GM21528 (cell line): ENCODE measurements at regions not wholly inside any gene's neighbourhood (a gene's known extent, or its start where the extent isn't known, plus 50 kb on each side); places are given as distances from the start of the nearest gene placed in this dataset.
"Not testable (repeated sequence)": the region's sequence is repeated elsewhere in the genome, so short reads cannot be mapped to it uniquely, and the experiment has no call there.

ENCODE experiments used
- ATAC-seq: cut with Tn5 transposase; IDR thresholded peaks from one replicate; pipeline ENCODE4 v1.9.1; 2021; ENCODE audit warnings: mild to moderate bottlenecking, moderate library complexity; ENCODE audit not compliant: unreplicated experiment, low FRiP score

DNA sequence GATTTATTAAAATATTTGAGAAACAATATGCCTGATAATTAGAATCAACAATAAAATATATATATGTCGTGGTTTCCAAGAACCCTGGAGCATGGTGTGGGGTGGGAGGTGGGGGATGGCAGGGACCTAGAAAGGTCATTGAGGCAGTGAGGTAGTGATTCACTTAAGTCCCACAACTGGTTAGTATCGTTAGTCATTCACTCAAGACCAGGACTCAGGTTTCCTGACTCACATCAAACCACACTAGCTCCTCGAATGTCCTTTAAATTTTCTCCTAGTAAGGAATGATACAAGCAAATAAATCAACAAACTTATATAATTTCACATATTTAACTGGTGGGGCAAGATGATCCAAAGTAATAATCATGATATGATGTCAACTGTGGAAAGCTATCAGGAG, 158.8 kb upstream of the AADAT start:
- no peak for ATAC-seq

DNA sequence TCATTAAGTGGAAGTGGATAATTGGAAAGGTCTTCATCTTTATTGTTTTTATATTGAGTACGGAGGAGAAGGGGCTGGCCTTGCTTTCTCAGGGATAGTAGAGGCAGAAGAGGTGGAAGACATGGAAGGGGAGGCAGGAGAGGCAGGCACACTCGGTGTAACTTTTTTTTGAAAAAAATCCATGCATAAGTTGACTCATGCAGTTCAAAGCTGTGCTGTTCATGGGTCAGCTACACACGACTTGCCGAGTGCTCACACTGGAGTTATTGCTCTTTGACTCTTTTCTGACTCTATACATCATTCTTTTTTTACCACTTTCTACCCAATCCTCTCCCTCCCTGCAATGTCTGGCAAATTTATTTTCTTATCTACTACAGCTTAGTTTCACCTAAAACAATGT, 158.3 kb upstream of the AADAT start:
- ATAC-seq = no peak

DNA sequence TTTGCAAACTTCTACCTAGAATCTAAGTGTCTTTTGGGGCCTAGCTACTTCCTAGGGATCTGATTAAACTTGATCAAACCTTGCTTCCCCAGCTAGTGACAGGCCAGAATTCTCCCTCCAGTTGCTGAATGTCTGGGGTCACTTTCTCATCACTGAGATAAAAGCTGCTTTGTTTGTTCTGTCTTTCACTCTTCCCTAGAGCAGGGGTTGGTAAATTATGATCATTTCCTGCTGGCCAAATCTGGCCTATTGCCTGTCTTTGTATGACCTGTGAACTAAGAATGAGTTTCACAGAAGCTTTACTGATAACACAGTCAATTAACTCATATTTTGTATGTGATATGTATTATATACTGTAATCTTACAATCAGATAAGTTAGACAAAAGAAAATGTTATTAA, 157.8 kb upstream of the AADAT start:
- ATAC-seq = no peak

DNA sequence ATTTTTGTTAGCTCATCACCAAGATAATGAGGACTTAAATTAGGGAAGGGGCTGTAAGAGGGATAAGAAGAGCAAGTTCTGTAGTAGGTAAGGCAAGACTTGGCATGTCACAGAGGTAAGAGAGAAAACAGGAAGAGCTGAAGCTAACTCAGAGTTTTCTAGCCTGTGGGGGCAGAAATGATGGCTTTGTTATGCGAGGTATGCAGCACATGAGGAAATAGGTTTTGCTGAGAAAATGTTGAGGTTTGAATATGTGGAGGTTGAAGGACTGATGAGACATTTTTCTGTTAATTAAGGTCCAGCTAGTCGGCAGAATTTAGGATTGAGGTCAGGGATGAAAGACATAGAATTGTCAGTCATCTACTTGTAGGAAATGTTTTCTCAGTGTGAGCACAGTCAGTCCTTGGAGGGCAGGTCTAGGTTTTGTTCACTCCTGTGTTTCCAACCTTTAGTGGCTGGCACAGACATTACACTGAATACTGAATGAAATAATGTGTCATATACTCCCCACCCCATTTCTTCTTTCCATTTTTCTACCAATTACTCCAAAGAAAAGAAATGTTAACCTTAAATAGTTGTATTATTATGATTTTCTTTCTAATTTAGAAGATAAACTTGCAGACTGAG, 154.0 kb upstream of the AADAT start:
- no peak for ATAC-seq

DNA sequence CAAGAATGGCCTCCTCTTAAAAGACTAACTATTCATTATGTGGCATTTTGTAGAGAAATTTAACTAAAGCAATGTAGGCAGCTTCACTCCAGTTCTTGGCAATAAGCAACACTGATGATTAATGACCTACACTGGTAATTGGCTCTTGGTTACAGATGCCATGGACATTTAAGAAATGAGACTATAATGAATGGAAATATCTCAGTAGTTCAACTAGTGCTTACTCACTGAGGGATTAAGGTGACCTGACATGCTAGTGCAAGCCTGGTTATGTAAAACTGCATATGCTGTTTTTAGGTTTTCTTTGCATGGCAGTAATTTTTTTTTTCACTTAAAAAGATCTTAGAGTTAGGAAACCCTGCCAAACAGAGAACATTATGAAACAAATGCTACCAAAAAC, 152.7 kb upstream of the AADAT start:
- ATAC-seq = no peak

DNA sequence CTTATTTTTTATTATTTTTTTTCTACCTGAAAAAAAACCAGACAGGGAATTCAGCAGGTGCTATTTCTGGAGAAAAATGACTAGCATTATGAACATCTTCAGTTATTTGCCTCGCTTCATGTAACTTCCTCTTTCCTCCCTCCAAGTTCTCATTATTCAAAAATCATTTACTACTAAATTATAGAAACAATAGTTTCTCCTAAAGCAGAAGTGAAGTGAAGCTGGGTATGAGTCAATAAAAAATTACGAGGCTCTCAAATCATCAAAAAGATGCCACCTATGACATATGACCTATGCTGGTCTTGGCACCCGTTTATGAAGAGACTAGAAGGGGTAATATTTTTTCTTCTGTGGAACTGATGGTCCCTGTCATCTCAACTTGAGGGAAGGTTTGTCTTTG, 145.0 kb upstream of the AADAT start:
- ATAC-seq = no peak

DNA sequence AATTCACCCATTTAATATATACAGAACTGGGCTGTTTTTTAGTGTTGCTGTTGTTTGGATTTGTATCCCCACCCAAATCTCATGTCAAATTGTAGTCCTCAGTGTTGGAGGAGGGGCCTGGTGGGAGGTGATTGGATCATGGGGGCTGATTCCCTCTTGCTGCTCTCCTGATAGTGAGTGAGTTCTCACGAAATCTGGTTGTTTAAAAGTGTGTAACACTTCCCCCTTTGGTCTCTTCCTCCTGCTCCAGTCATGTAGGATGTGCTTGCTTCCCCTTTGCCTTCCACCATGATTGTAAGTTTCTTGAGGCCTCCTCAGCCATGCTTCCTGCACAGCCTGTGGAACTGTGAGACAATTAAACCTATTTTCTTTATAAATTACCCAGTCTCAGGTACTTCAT, 141.6 kb upstream of the AADAT start:
- no peak for ATAC-seq

DNA sequence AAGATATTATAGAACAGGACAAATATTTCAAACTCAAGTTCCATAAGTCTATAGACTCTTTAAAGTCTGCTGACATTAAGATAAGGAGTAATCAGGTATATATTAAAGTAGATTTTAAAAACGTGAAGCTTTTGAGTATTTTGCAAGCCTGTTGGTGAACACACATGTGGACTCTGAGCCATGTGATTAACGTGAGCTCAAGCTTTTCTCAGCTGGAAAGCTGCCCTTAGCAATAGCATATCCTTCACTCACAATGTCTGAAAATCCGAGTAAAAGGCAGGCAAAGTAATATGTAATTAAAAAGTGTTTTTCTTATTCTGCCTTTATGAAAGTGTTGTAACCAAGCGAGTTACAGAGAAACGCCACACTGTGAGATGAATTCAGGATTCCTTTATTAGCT, 140.5 kb upstream of the AADAT start:
- ATAC-seq = no peak

DNA sequence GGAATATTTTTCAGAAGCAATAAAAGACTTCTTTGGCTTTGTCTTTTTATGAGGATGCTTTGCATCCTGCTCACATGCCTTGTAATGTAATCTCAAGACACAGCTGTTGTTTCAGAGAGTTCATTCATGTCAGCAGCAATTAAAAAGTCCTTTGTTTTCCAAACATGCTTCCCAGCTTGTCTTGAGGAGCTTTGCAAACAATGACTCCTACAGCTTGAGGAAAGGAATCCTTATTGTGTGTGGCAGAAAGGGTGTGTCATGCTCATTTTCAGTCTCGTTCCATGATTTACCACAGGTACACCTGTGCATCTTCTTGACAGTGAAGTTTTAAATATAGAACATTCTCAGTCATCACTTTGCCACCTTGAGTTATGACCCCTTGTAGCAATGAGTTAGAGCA, 139.2 kb upstream of the AADAT start:
- ATAC-seq = no peak

DNA sequence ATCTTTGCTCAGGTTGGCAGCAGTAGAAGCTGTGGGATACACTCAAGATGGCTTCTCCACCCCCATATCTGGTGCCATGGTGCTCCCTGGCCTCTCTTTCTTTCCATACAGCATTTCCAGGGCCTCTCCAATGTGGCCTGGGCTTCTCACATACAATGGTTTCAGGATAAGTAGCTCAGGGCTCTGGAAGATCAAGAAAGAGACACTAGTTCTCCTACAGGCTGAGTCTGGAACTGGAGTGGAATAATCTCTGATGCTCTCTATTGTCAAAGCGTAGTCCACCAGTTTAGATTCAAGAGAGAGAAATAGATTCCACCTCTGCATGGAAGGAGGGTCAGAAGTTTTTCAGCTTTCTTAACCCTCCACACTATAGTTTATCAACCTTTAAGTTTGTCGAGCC, 138.2 kb upstream of the AADAT start:
- ATAC-seq = no peak

DNA sequence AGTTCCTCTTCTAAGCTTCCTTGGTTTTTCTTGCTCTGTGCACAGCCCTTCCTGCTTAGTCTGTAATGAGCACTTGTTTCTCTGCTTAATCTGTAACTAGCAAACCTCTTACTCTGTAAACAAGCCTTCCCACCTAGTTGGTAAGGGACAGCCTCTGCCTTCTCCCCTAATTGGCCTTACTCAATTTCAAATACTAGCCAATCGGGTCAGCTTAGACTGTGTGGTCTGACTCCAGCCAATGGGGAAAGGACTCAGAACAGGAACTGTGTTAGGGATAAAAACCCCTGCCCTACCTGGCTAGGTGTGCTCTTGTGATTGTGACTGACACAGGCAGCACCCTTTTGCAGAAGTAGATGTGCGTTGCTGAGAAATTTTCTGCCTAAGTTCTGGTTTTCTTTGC, 136.5 kb upstream of the AADAT start:
- no peak for ATAC-seq

DNA sequence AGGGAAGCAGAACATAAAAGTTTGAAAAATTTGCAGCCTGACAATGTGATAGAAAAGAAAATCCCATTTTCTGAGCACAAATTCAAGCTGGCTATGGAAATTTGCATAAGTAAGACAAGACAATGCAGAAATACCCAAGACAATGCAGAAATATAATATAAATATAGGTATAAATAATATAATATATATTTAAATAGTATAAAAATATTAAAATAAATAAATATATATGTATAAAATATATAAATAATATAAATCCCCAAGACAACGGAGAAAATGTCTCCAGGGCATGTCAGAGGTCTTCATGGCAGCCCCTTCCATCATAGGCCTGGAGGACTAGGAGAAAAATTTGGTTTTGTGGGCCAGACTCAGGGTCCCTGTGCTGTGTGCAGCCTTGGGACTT, 125.0 kb upstream of the AADAT start:
- no peak for ATAC-seq

DNA sequence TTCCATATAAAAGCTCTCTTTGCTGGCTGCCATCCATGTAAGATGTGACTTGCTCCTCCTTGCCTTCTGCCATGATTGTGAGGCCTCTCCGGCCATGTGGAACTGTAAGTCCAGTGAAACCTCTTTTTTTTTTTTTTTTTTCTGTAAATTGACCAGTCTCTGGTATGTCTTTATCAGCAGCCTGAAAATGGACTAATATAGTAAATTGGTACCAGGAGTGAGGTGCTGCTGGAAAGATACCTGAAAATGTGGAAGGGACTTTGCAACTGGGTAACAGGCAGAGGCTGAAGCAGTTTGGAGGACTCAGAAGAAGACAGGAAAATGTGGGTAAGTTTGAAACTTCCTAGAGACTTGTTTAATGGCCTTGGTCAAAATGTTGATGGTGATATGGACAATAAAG, 124.3 kb upstream of the AADAT start:
- ATAC-seq = no peak

DNA sequence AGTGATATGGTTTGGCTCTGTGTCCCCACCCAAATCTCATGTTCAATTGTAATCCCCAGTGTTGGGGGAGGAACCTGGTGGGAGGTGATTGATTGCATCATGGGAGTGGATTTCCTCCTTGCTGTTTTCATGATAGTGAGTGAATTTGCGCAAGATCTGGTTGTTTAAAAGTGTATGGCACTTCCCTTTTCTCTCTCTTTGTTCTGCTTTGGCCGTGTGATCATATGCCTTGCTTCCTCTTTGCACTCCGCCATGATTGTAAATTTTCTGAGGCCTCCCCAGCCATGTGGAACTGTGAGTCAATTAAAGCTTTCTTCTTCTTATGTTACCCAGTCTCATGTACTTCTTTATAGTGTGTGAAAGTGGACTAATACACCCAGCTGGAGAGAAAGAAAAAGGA, 113.0 kb upstream of the AADAT start:
- no peak for ATAC-seq

DNA sequence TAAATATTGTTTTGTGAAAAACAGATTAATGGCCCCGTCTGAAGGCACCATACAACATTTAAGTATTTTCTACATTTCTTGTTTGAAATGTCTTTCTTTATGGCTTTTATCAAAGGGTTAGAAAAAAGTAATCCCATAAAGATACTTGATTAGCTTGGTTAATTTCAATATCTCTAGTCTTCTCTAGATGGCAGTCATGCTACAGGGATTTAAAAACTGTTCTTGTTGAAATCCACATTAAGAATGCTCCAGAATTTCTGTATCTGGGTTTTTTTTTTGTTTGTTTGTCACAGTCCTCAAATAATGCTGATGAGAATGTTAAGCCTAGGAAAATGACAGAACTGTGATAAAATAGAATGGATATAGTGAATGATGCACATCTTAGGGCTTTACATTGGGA, 109.0 kb upstream of the AADAT start:
- no peak for ATAC-seq

DNA sequence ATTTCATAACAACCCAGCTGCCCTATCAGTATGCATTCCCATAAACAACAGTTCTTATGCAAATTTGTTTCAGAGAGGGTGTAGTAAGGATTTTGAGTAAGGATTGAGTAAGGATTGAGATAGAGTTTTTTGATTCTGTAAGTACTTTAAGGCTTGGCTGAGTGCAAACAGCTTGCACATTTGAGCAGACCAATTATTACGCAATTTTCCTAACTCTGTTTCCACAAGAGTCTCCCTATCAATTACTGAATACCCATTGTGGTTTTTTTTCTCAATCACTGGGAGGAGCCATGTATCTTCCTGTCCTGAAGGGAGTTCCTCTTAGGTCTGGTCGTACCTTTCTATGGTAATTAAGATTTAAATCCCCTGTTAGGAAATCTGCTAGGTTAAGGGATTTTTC, 105.0 kb upstream of the AADAT start:
- not testable (repeated sequence) for ATAC-seq

DNA sequence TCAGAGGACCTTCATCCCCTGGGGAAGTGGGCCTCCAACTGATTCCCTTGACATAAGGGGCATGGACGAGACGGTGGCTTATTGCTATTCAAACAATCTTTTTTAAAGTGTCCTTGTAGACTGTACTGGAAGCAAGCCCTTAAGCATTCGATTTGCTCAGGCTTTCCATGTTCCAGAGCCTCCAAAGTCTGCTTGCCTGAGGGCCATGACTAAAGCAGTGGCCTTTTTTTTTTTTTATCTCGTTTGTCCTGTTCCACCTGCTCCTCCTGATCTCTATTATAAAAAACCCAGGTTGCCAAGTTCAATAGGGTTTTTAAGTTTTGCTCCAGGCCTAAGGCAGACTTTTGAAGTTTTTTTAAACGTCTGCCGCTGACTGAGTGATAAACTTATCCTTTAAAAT, 103.7 kb upstream of the AADAT start:
- no peak for ATAC-seq

DNA sequence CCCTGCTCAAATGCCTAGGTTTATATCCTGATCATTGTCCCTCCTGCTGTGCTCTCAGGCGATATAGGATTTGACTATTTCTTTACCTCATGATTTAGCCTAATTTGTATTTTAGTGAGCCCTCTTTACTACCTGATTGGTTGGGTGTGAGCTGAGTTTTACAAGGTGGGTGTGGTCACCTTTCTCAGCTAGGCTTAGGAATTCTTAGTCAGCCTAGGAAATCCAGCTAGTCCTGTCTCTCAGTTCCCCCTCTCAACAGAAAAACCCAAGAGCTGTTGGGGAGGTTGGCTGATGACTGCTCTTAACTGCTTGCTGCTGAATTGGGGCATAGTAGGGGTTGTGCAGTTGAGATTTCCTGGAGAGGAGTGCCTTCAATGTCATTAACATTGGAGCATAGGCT, 100.5 kb upstream of the AADAT start:
- no peak for ATAC-seq

DNA sequence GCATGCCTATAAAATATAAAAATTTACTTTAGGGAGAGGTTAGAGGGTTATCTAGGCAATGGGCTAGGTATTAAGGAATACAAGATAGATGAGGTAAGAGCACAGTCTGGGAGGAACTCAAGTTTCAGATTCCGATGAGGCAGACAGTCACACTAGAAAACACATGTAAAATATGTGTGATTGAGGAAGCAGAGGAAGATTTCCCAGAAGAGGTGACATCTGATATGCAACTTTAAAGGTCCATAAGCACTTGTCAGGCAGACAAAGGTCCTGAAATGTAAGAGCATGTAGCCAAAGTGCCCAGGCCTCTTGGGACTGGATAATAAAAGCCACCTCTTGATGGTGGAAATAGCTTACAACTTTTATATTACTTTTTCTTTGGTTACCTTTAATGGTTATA, 81.1 kb upstream of the AADAT start:
- ATAC-seq = no peak

DNA sequence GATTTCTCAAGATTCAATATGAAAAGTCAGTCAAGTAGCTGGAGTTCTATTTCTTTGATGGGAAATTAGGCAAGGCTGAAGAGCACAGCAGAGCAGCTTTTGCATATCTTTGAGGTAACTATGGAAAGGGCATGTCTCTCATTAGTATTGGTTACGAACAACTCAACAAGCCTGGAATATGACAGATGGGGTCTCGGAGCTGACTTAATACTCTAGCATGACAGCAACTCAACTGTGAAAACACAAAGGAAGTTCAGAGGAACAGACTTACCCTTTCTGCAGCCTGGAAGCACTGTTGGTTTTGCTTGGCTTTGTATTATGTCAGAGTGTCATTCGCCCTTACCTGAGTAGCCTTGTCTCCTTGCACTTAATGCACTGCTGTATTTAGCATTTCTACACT, 79.9 kb upstream of the AADAT start:
- no peak for ATAC-seq

DNA sequence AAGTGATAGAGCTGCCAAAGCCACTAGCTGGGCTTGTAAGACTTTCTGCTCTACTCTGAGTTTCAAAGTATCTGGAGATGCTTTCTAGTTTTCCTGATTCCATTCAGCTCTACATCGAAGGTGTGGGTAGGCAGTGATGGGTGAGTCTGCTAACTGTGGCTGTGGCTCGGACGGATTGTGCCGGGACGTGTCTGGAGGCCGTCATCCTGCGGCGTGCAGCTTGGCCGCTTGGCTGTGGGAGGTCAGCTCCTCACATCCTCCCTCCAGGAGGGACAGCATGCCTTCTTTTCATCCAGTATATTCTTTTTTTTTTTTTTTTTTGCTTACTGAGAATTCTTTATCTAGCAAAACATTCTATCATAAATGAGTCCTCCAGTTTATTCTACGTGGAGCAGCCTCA, 77.9 kb upstream of the AADAT start:
- ATAC-seq = no peak

DNA sequence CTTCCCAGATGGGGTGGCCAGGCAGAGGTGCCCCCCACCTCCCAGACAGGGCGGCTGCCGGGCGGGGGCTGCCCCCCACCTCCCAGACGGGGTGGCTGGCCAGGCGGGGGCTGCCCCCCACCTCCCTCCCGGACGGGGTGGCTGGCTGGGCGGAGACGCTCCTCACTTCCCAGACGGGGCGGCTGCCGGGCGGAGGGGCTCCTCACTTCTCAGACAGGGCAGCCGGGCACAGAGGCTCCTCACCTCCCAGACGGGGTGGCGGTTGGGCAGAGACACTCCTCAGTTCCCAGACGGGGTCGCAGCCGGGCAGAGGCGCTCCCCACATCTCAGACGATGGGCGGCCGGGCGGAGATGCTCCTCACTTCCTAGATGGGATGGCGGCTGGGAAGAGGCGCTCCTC, 76.4 kb upstream of the AADAT start:
- not testable (repeated sequence) for ATAC-seq

DNA sequence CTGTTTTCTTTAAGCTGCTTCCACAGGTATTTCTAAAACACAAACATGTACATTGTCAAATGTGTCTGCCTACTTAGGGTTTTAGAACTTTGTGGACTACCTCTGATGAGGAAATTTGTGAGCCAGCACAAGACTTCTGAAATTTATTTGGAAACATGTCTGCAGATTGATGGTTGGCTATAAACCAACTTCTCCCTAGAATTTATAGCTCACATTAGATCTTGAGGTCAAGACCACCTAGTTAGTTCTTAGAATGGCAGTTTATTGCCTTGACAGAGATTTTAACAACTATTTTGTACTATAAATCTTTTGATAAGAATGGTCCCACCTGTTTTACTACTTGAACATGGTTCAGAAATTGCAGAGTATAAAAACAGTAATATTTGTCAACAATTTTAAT, 72.7 kb upstream of the AADAT start:
- ATAC-seq = no peak
